ENCODE measurements at regions not wholly inside any gene's neighbourhood (a gene's known extent, or its start where the extent isn't known, plus 50 kb on each side); places are given as distances from the start of the nearest gene placed in this dataset.

DNA sequence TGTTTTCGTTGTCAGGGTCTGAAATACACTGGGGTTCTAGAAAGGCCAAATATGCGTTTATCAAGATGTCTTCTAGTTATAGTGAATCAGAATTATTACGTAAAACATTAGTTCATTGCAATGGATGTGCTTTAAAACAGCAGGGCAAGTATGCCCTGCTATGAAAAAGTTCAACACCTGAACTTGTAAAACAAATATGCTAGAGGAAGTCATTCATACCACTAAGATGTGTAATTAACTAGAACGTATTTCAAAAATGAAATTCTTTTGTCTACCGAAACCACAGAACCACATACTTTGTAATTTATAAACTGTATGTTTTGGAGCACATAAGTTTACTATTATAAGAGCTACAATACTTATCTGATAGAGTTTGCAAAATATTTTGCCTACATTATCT lies 266.2 kb downstream of the KCTD12 start:
- no peaks in the 10 kb centered on the region for H3K36me3 ChIP-seq (ENCODE audit: insufficient read depth, low read length)
- ChIA-PET POLR2A (no interaction called here), CTCF (no interaction called here)
- no peaks in the 10 kb centered on the region for H3K4me1 Mint-ChIP-seq (ENCODE audit: low read depth)
- peaks cover 5% of the 10 kb centered on the region for H3K27me3 Mint-ChIP-seq
- H3K36me3 Mint-ChIP-seq (ENCODE audit: low read depth) = no peaks in the 10 kb centered on the region
- TF ChIP-seq, protein P1, sequence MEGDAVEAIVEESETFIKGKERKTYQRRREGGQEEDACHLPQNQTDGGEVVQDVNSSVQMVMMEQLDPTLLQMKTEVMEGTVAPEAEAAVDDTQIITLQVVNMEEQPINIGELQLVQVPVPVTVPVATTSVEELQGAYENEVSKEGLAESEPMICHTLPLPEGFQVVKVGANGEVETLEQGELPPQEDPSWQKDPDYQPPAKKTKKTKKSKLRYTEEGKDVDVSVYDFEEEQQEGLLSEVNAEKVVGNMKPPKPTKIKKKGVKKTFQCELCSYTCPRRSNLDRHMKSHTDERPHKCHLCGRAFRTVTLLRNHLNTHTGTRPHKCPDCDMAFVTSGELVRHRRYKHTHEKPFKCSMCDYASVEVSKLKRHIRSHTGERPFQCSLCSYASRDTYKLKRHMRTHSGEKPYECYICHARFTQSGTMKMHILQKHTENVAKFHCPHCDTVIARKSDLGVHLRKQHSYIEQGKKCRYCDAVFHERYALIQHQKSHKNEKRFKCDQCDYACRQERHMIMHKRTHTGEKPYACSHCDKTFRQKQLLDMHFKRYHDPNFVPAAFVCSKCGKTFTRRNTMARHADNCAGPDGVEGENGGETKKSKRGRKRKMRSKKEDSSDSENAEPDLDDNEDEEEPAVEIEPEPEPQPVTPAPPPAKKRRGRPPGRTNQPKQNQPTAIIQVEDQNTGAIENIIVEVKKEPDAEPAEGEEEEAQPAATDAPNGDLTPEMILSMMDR (IDR thresholded peaks at IDR 0.05) = no peak
- H3K4me3 ChIP-seq (ENCODE audit: low read length) = no peak overlapping the region
- no peak overlapping the region for H3K4me3 Mint-ChIP-seq
- no peak overlapping the region for H3K27ac Mint-ChIP-seq
- ATAC-seq (ENCODE audit: poor library complexity) = no peak
- peaks cover 0 to 2% of the 10 kb centered on the region in 2 experiments for H3K27me3 ChIP-seq (ENCODE audit: control insufficient read depth in 1 of 2, insufficient read depth in 2 of 2, low read length in 2 of 2)
- intact Hi-C loops (cut with DNase I, micrococcal nuclease) = no loop called here
- no peaks in the 10 kb centered on the region for H3K9me3 Mint-ChIP-seq
- no peaks in the 10 kb centered on the region for H3K4me1 ChIP-seq (ENCODE audit: insufficient read depth, low read length)
- DNase-seq = no peak
- H3K9me3 ChIP-seq (ENCODE audit: control insufficient read depth in 1 of 2, insufficient read depth in 1 of 2, low read length in 2 of 2) = no peaks in the 10 kb centered on the region
- H3K27ac ChIP-seq (ENCODE audit: low read depth in 1 of 2, low read length in 2 of 2) = no peak overlapping the region

DNA sequence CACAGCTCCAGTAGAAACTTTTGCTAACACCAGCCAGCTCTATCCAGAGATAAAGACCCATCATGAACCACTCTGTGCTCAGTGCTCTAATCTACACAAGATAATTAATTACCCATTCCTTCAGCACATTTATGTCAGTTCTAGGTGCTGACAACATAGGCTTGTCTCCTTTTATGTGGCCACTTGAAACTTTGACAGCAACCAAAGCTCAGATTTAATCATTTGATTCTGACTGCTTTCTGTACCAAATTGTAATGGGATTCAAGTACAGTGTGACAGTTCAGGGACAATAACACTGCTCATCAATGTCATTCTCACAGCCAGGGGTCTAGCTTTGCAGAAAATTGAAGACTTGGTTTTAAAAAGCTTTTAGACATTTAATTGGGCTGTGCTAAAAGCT lies 266.6 kb downstream of the KCTD12 start:
- Histone ChIP-seq H3K36me3 (ENCODE audit: insufficient read depth, low read length) (no peaks in the 10 kb centered on the region), H3K9me3 (ENCODE audit: control insufficient read depth in 1 of 2, insufficient read depth in 1 of 2, low read length in 2 of 2) (no peaks in the 10 kb centered on the region), H3K27ac (ENCODE audit: low read depth in 1 of 2, low read length in 2 of 2) (no peak overlapping the region), H3K4me1 (ENCODE audit: insufficient read depth, low read length) (no peaks in the 10 kb centered on the region), H3K4me3 (ENCODE audit: low read length) (no peak overlapping the region), H3K27me3 (ENCODE audit: control insufficient read depth in 1 of 2, insufficient read depth in 2 of 2, low read length in 2 of 2) (peaks cover 0 to 2% of the 10 kb centered on the region in 2 experiments)
- Mint-ChIP-seq H3K36me3 (ENCODE audit: low read depth) (no peaks in the 10 kb centered on the region), H3K9me3 (no peaks in the 10 kb centered on the region), H3K4me3 (no peak overlapping the region), H3K27me3 (peaks cover 5% of the 10 kb centered on the region), H3K4me1 (ENCODE audit: low read depth) (no peaks in the 10 kb centered on the region), H3K27ac (no peak overlapping the region)
- intact Hi-C loops (cut with DNase I, micrococcal nuclease) = no loop called here
- ChIA-PET CTCF (no interaction called here), POLR2A (no interaction called here)
- DNase-seq (no peak), ATAC-seq (ENCODE audit: poor library complexity) (no peak)
- TF ChIP-seq, protein P1 (IDR thresholded peaks at IDR 0.05) = no peak

DNA sequence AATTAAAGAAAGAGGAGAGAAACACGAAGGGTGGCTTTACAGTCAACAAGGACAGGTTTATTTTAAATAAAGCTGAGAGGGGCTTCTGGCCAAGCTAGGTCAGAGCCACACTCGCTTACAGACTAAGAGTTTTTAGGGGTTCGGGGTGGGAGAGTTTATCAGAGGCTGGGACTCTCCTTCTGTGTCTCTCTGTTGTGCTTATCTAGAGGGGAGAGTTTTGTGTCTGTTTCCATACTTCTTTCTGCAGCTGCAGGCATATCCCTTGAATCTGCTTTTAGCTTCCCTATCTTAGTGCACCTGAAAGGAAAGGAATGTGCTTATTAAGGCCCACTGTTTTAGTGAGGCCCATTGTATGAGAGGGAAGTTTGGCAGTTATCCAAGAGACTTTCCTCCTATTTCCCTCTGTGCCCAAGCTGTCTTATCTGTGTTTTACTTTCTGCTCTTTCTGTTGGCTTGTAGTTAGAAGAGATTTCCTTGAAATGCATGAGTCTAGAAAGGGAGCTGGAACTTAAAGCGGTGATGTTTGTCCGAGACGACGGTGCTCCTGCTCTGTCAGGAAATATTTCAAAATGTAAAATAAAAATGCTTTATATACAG lies 275.3 kb downstream of the KCTD12 start:
- H3K36me3 Mint-ChIP-seq (ENCODE audit: low read depth) = no peaks in the 10 kb centered on the region
- ChIA-PET CTCF (interaction anchor here (0.6 kb wide), 1 partner anchor 947 kb away, joined by 3 read pairs; no protein-coding TSS in a partner anchor), POLR2A (no interaction called here)
- Histone ChIP-seq H3K36me3 (ENCODE audit: insufficient read depth, low read length) (no peaks in the 10 kb centered on the region), H3K4me3 (ENCODE audit: low read length) (no peak overlapping the region), H3K4me1 (ENCODE audit: insufficient read depth, low read length) (no peaks in the 10 kb centered on the region), H3K27ac (ENCODE audit: low read depth in 1 of 2, low read length in 2 of 2) (no peak overlapping the region), H3K27me3 (ENCODE audit: control insufficient read depth in 1 of 2, insufficient read depth in 2 of 2, low read length in 2 of 2) (no peaks in the 10 kb centered on the region), H3K9me3 (ENCODE audit: control insufficient read depth in 1 of 2, insufficient read depth in 1 of 2, low read length in 2 of 2) (no peaks in the 10 kb centered on the region)
- H3K9me3 Mint-ChIP-seq = no peaks in the 10 kb centered on the region
- ATAC-seq (ENCODE audit: poor library complexity) (no peak), DNase-seq (no peak)
- H3K27ac Mint-ChIP-seq = no peak overlapping the region
- intact Hi-C loops (cut with DNase I, micrococcal nuclease) = no loop called here
- no peaks in the 10 kb centered on the region for H3K4me1 Mint-ChIP-seq (ENCODE audit: low read depth)
- no peaks in the 10 kb centered on the region for H3K27me3 Mint-ChIP-seq
- no peak overlapping the region for H3K4me3 Mint-ChIP-seq
- TF ChIP-seq, protein P1 (IDR thresholded peaks at IDR 0.05) = no peak
